Spleen (tissue), 7 donors: ENCODE measurements at regions not wholly inside any gene's neighbourhood (a gene's known extent, or its start where the extent isn't known, plus 50 kb on each side); places are given as distances from the start of the nearest gene placed in this dataset.

Experiments used
- POLR2A ChIP-seq, 3 donors: fragments of 450-650 bp; IDR thresholded peaks; one replicate each; pipeline ENCODE4 v1.5.1; 2017; ENCODE audit warnings: antibody characterized with exemption in 3 of 3, mild to moderate bottlenecking in 1 of 3
- POLR2AphosphoS5 ChIP-seq, 3 donors: sonication (generic); formaldehyde crosslinking; IDR thresholded peaks; one replicate each; pipeline ENCODE4 v1.5.1; 2017; ENCODE audit warnings: antibody characterized with exemption in 3 of 3
- TF ChIP-seq, protein P1 (sequence below), 11 experiments: fragments of 200-600 bp in 7 of 11; fragments of 450-650 bp in 4 of 11; sonication (generic) in 4 of 11; IDR thresholded peaks in 8 of 11; conservative IDR thresholded peaks in 3 of 11; 1 replicate in 7 of 11; 2 replicates in 4 of 11; pipeline versions ENCODE4 v1.4.0 to v1.8.0; 2016 to 2021; ENCODE audit warnings: antibody characterized with exemption in 11 of 11, inconsistent platforms in 4 of 11, mild to moderate bottlenecking in 1 of 11
- donor health status: DM: no; HTN: no; CAD: no; lungs with moderate emphysema.
- donor health status: DM: no; HTN: no; CAD: no.
- donor health status: DM: no; HTN: no; CAD: no.

DNA sequence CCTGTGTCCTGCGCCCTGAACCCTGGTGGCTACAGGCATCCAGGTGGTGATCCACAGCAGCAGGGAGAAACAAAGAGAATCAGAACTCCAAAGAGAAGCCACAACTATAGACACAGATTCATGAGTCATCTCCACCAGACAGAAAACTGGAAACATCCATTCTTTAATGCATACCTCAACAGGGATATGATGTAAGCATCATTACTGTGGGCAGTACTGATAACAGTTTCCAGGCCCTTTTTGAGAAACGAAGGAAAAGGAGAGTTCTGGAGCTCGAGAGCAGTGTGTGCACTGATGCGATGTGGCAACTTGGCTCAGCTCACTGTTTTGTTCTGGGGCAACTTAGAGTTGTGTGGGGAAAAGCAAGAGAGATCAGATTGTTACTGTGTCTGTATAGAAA lies 215.6 kb upstream of the ADAMTS16 start:
- TF ChIP-seq POLR2A (IDR thresholded peaks at IDR 0.05) (no peak), POLR2AphosphoS5 (IDR thresholded peaks at IDR 0.05) (no peak)
- TF ChIP-seq, protein P1, sequence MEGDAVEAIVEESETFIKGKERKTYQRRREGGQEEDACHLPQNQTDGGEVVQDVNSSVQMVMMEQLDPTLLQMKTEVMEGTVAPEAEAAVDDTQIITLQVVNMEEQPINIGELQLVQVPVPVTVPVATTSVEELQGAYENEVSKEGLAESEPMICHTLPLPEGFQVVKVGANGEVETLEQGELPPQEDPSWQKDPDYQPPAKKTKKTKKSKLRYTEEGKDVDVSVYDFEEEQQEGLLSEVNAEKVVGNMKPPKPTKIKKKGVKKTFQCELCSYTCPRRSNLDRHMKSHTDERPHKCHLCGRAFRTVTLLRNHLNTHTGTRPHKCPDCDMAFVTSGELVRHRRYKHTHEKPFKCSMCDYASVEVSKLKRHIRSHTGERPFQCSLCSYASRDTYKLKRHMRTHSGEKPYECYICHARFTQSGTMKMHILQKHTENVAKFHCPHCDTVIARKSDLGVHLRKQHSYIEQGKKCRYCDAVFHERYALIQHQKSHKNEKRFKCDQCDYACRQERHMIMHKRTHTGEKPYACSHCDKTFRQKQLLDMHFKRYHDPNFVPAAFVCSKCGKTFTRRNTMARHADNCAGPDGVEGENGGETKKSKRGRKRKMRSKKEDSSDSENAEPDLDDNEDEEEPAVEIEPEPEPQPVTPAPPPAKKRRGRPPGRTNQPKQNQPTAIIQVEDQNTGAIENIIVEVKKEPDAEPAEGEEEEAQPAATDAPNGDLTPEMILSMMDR (IDR thresholded peaks at IDR 0.05 in 8 of 11, conservative IDR thresholded peaks at IDR 0.05 in 3 of 11): no peak
